H1 (cell line): ENCODE measurements at regions not wholly inside any gene's neighbourhood (a gene's known extent, or its start where the extent isn't known, plus 50 kb on each side); places are given as distances from the start of the nearest gene placed in this dataset.

Experiments
- ATF2 ChIP-seq: IDR thresholded peaks from 2 replicates; pipeline ENCODE4 v1.6.1; 2012; ENCODE audit warnings: low read length, inconsistent platforms
- ATF3 ChIP-seq: IDR thresholded peaks from 2 replicates; pipeline ENCODE4 v1.6.1; 2011; ENCODE audit warnings: low read depth, mild to moderate bottlenecking, low read length; ENCODE audit not compliant: insufficient read depth
- CHD7 ChIP-seq: fragments of 300-600 bp; sonication (generic); IDR thresholded peaks from 2 replicates; pipeline ENCODE4 v1.7.1; 2012; ENCODE audit warnings: low read length, moderate library complexity, mild to moderate bottlenecking, inconsistent platforms; ENCODE audit not compliant: insufficient replicate concordance
- GTF2F1 ChIP-seq: IDR thresholded peaks from 2 replicates; pipeline ENCODE4 v1.6.1; 2012; ENCODE audit warnings: low read depth, low read length, improper control_type of control experiment, borderline replicate concordance
- KDM1A ChIP-seq: fragments of 200-600, 300-600 bp; sonication (generic); IDR thresholded peaks from 2 replicates; pipeline ENCODE4 v1.7.1; 2016; ENCODE audit warnings: mild to moderate bottlenecking, low read length, borderline replicate concordance
- KDM5A ChIP-seq: fragments of 200-600 bp; IDR thresholded peaks from 2 replicates; pipeline ENCODE4 v1.7.1; 2012; ENCODE audit warnings: mild to moderate bottlenecking, low read length, inconsistent platforms, mixed read lengths
- MAX ChIP-seq: IDR thresholded peaks from 2 replicates; pipeline ENCODE4 v1.6.1; 2012; ENCODE audit warnings: inconsistent platforms
- TCF12 ChIP-seq: IDR thresholded peaks from 2 replicates; pipeline ENCODE4 v1.6.1; 2011; ENCODE audit warnings: low read depth, mild to moderate bottlenecking, low read length
- TEAD4 ChIP-seq: IDR thresholded peaks from 2 replicates; pipeline ENCODE4 v1.6.1; 2012; ENCODE audit warnings: low read depth, low read length, inconsistent platforms, mixed read lengths
- ZNF274 ChIP-seq: IDR thresholded peaks from 2 replicates; pipeline ENCODE4 v1.7.0; 2012; ENCODE audit warnings: low read length, borderline replicate concordance; ENCODE audit errors: extremely low read depth

GRCh38 chr9:34862836-34863235 lies 95.2 kb upstream of the PHF24 start (continued):
- no peak for TF ChIP-seq CHD7
- TF ChIP-seq TEAD4: no peak
- no peak for TF ChIP-seq KDM1A
- no peak for TF ChIP-seq KDM5A
- no peak for TF ChIP-seq MAX
- no peak for TF ChIP-seq ZNF274
- no peak for TF ChIP-seq ATF3
- TF ChIP-seq TCF12: no peak
- TF ChIP-seq GTF2F1: no peak
- TF ChIP-seq ATF2: no peak
